Loucy (cell line): ENCODE measurements at regions not wholly inside any gene's neighbourhood (a gene's known extent, or its start where the extent isn't known, plus 50 kb on each side); places are given as distances from the start of the nearest gene placed in this dataset.

Experiments used
- CTCF ChIP-seq: fragments of 200-600 bp; sonication (generic); conservative IDR thresholded peaks from 2 replicates; pipeline ENCODE4 v1.5.1; 2014; ENCODE audit warnings: mild to moderate bottlenecking, antibody characterized with exemption, low read length
- EZH2phosphoT487 ChIP-seq: fragments of 200-600 bp; IDR thresholded peaks from 2 replicates; pipeline ENCODE4 v1.6.1; 2018; ENCODE audit warnings: antibody characterized with exemption, mild to moderate bottlenecking, moderate library complexity, borderline replicate concordance

DNA sequence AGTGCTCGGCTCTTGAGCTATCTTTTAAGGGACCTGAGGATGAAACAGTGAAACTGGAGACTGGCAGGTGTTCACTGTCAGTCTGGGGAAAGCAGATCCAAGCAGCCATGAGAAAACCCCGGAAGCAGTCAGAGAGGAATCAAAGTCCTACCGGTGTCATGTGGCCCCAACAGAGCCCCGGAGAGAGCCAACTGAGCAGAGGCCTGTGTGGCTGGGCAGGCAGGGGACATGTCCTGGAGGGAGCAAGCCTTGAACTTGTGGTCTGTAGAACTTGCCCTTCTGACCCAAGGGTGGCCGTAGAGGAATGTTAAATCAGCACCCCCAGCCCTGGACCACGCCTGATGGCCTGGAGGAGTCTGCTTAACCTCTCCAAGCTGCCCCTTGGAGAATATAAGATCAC lies 113.7 kb upstream of the ZNF507 start:
- TF ChIP-seq CTCF (no peak), EZH2phosphoT487 (no peak)
